ENCODE measurements at regions not wholly inside any gene's neighbourhood (a gene's known extent, or its start where the extent isn't known, plus 50 kb on each side); places are given as distances from the start of the nearest gene placed in this dataset.

- TF ChIP-seq CTCF (IDR thresholded peaks at IDR 0.05; ENCODE audit: control insufficient read depth, insufficient read depth, low read depth, low read length, missing control alignments), result no peak
- no peak overlapping the region for H3K4me3 ChIP-seq (ENCODE audit: control insufficient read depth, low read depth, low read length)
- no peak for DNase-seq (ENCODE audit: low read depth)
Measured at GRCh38 chr18:27366665-27367064, 181.6 kb upstream of the CHST9 start.

- no peak for TF ChIP-seq CTCF (IDR thresholded peaks at IDR 0.05; ENCODE audit: control insufficient read depth, insufficient read depth, low read depth, low read length, missing control alignments)
- H3K4me3 ChIP-seq (ENCODE audit: control insufficient read depth, low read depth, low read length), result no peak overlapping the region
- no peak for DNase-seq (ENCODE audit: low read depth)
Measured at GRCh38 chr18:27366151-27366550, 181.0 kb upstream of the CHST9 start.

- H3K4me3 ChIP-seq (ENCODE audit: control insufficient read depth, low read depth, low read length), result no peak overlapping the region
- no peak for DNase-seq (ENCODE audit: low read depth)
- TF ChIP-seq CTCF (IDR thresholded peaks at IDR 0.05; ENCODE audit: control insufficient read depth, insufficient read depth, low read depth, low read length, missing control alignments), result no peak
Measured at GRCh38 chr18:27363872-27364271, 178.8 kb upstream of the CHST9 start.

GRCh38 chr18:27361477-27361876 is 176.4 kb upstream of the CHST9 start:
- DNase-seq (ENCODE audit: low read depth), result no peak

GRCh38 chr18:27355308-27355707 is 170.2 kb upstream of the CHST9 start:
- no peak overlapping the region for H3K4me3 ChIP-seq (ENCODE audit: control insufficient read depth, low read depth, low read length)
- DNase-seq (ENCODE audit: low read depth), result no peak
- TF ChIP-seq CTCF (IDR thresholded peaks at IDR 0.05; ENCODE audit: control insufficient read depth, insufficient read depth, low read depth, low read length, missing control alignments), result no peak

More at GRCh38 chr18:27361477-27361876, 176.4 kb upstream of the CHST9 start:
- H3K4me3 ChIP-seq (ENCODE audit: control insufficient read depth, low read depth, low read length), result no peak overlapping the region
- no peak for TF ChIP-seq CTCF (IDR thresholded peaks at IDR 0.05; ENCODE audit: control insufficient read depth, insufficient read depth, low read depth, low read length, missing control alignments)

- no peak for DNase-seq (ENCODE audit: low read depth)
- no peak overlapping the region for H3K4me3 ChIP-seq (ENCODE audit: control insufficient read depth, low read depth, low read length)
- TF ChIP-seq CTCF (IDR thresholded peaks at IDR 0.05; ENCODE audit: control insufficient read depth, insufficient read depth, low read depth, low read length, missing control alignments), result no peak
Measured at GRCh38 chr18:27353273-27353672, 168.2 kb upstream of the CHST9 start.

- DNase-seq (ENCODE audit: low read depth), result no peak
- TF ChIP-seq CTCF (IDR thresholded peaks at IDR 0.05; ENCODE audit: control insufficient read depth, insufficient read depth, low read depth, low read length, missing control alignments), result no peak
Measured at GRCh38 chr18:27349284-27349882, 164.3 kb upstream of the CHST9 start.

More at GRCh38 chr18:27349284-27349882, 164.3 kb upstream of the CHST9 start:
- no peak overlapping the region for H3K4me3 ChIP-seq (ENCODE audit: control insufficient read depth, low read depth, low read length)
